GM10248 (cell line): ENCODE measurements at regions not wholly inside any gene's neighbourhood (a gene's known extent, or its start where the extent isn't known, plus 50 kb on each side); places are given as distances from the start of the nearest gene placed in this dataset.

ENCODE experiments used
- CTCF ChIA-PET: fragments of 300-600 bp; sonication (Branson Sonifier 250); formaldehyde crosslinking; extraction: SDS; loops from one replicate; lab custom pipeline; 2021; ENCODE audit warnings: antibody characterized with exemption; lab: Yijun Ruan, JAX
- POLR2A ChIA-PET: fragments of 350-650 bp; sonication (Branson Sonifier 250); formaldehyde crosslinking; extraction: SDS; loops from one replicate; lab custom pipeline; 2020; ENCODE audit warnings: antibody characterized with exemption; lab: Yijun Ruan, JAX
- DNase-seq: peaks from one replicate; pipeline ENCODE4 v3.0.0; 2012; ENCODE audit errors: extremely low spot score
- TF ChIP-seq, protein P1 (sequence below): IDR thresholded peaks from 2 replicates; pipeline ENCODE4 v1.5.1; 2012; ENCODE audit warnings: mild to moderate bottlenecking, low read depth; ENCODE audit errors: extremely low read depth, missing control alignments, control extremely low read depth

DNA sequence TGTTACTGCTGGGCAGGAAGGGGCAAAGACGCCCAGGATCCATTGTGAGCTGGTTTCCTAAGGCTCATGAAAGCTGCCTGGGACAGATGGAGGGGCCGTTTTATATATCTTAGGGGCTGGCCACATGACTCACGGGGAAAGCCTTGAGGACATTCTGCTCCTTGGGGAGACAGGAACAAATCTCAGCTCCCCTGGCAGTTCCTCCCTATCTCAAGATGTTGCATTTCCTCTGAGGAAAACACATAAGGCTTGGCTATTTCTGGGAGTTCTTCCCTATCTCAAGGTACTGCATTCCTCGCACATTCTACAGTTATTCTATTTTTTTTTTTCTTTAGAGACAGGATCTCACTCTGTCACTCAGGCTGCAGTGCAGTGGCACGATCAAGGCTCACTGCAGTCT lies 804.6 kb upstream of the TENM3 start:
- ChIA-PET CTCF (interaction anchor here (1.0 kb wide), 1 partner anchor 76 kb away, joined by 3 read pairs; no protein-coding TSS in a partner anchor), POLR2A (no interaction called here)
- no peak for DNase-seq
- TF ChIP-seq, protein P1, sequence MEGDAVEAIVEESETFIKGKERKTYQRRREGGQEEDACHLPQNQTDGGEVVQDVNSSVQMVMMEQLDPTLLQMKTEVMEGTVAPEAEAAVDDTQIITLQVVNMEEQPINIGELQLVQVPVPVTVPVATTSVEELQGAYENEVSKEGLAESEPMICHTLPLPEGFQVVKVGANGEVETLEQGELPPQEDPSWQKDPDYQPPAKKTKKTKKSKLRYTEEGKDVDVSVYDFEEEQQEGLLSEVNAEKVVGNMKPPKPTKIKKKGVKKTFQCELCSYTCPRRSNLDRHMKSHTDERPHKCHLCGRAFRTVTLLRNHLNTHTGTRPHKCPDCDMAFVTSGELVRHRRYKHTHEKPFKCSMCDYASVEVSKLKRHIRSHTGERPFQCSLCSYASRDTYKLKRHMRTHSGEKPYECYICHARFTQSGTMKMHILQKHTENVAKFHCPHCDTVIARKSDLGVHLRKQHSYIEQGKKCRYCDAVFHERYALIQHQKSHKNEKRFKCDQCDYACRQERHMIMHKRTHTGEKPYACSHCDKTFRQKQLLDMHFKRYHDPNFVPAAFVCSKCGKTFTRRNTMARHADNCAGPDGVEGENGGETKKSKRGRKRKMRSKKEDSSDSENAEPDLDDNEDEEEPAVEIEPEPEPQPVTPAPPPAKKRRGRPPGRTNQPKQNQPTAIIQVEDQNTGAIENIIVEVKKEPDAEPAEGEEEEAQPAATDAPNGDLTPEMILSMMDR, result no peak

DNA sequence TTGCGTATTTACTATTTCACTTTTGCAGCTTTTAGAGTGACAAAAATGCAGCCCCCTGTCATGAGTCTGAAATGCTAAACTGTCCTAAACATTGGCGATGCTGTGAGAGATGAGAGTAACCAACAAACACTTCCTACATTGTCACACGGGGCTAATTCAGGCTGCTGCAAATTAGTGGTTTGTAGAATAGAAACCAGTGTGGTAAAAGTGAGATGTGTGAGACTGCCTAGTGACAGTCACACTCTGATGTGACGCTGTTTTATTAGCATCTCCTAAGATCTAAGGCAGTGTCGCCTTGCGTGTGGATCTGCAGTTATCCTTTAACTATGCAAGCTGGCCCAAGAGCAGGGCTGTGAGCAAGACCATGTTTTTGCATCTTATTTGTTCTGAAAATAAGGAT lies 800.2 kb upstream of the TENM3 start:
- CTCF ChIA-PET, result interaction anchor here (0.9 kb wide), 1 partner anchor 14 kb away, joined by 3 read pairs; no protein-coding TSS in a partner anchor
- POLR2A ChIA-PET, result no interaction called here
- DNase-seq, result no peak
- TF ChIP-seq, protein P1, result no peak

DNA sequence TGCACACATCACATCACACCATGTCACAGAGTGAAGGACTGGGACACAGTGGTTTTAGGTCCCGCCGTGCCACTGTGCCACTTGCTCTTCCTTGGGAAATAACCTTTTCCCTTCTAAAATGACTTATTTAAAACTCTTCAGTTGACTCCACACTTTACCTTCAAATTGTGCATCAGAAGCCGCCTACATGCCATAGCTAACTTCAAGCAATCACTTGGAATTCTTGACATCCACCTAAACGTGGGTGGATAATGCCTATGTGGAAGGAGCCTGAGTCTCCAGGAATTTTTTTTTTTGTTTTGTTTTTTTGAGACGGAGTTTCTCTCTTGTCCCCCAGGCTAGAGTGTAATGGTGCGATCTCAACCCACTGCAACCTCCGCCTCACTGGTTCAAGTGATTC lies 777.4 kb upstream of the TENM3 start:
- POLR2A ChIA-PET, result no interaction called here
- CTCF ChIA-PET, result no interaction called here
- DNase-seq, result no peak
- TF ChIP-seq, protein P1, result no peak

DNA sequence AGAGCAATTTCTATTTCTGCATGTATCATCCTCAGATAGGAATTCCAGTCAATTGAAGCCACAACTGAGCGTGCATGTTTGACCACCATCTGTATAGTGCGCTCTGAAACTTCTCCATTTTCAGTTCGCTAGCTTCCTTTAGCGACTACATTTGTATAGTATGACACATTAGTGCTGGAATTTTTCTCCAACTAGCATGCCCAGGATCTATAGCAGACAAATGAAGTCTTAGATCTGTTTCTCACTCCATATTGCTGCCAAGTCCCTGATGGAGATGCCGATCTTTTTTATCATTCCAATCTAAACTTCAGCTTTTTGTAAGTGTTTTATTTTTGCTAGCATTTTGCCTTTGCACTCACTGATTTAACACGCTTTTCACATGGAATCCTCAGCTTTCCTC lies 774.8 kb upstream of the TENM3 start:
- ChIA-PET CTCF (interaction anchor here (2.8 kb wide), 1 partner anchor 9 kb away, joined by 7 read pairs; no protein-coding TSS in a partner anchor), POLR2A (no interaction called here)
- no peak for DNase-seq
- TF ChIP-seq, protein P1, result no peak

DNA sequence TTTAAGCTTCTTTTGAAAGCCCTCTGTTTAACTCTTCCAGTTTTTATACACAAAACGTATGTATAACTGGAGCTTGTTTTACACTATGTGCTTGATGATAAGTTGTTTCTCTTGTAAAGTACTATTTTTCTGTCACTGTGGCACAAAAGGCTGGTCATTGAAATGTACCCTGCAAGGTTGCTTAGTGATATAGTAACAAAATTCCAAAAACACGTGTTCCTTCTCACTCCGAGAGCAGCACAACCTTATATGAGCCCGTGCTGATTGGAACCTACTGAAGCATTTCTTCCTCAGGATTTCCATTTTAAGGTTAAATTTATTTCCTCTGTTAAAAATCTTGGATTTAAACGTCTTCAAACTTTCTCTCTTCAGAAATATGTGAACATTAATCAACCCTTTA lies 772.9 kb upstream of the TENM3 start:
- TF ChIP-seq, protein P1, result no peak
- POLR2A ChIA-PET, result no interaction called here
- CTCF ChIA-PET, result interaction anchor here (1.4 to 2.8 kb wide), 3 partner anchors 10 to 29 kb away, joined by 3 to 7 read pairs (median 3); no protein-coding TSS in a partner anchor
- no peak for DNase-seq

DNA sequence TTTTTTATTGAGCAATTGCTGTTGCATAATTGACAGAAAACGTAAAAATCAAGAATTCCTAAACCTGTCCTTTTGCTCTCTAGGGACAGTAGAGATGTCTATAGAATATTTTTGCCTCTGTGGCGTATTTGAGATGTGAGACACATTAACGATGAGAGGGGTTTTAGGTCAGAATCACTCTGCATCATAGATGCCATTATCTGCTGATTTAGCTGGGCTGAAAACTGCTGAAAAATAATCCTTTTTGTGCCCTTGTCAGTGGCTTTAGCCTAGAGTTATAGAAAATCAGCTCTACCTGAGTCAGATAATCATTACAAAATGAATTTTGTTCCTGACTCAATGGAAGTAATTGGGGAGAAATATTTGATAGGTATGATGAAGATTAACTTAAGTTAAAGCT lies 767.8 kb upstream of the TENM3 start:
- TF ChIP-seq, protein P1, result no peak
- POLR2A ChIA-PET, result no interaction called here
- no peak for DNase-seq
- CTCF ChIA-PET, result interaction anchor here (0.7 to 3.0 kb wide), 3 partner anchors 10 to 331 kb away, joined by 3 to 8 read pairs (median 3); no protein-coding TSS in a partner anchor
